A549 (cell line): ENCODE measurements at regions not wholly inside any gene's neighbourhood (a gene's known extent, or its start where the extent isn't known, plus 50 kb on each side); places are given as distances from the start of the nearest gene placed in this dataset.

Source experiments
- ATAC-seq, 2 experiments: fragments of 200-7000 bp in 1 of 2; fragments of >200 bp in 1 of 2; cut with Nextera tagmentation in 1 of 2; cut with Tn5 transposase in 1 of 2; 3 replicates each; pipeline versions ENCODE4 v1.8.0 to v1.9.1; 2018 to 2020; ENCODE audit warnings: mild to moderate bottlenecking in 1 of 2, moderate library complexity in 1 of 2
- CTCF ChIA-PET: fragments of 300-600 bp; sonication (Branson Sonifier 250); formaldehyde crosslinking; extraction: SDS; loops from one replicate; lab custom pipeline; 2021; ENCODE audit warnings: antibody characterized with exemption, inconsistent platforms; lab: Yijun Ruan, JAX
- POLR2A ChIA-PET: fragments of 350-600 bp; formaldehyde crosslinking; extraction: SDS; loops from one replicate; lab custom pipeline; 2021; ENCODE audit warnings: antibody characterized with exemption, inconsistent platforms; lab: Yijun Ruan, JAX
- DNase-seq, 2 experiments: peaks; one replicate each; pipeline versions ENCODE4 v3.0.0 to v3.0.0-alpha.2; 2011 to 2016; ENCODE audit warnings: low read depth in 1 of 2, low spot score in 1 of 2
- FAIRE-seq: peaks from 2 replicates; lab custom pipeline; 2011; peaks lifted over from hg19 to GRCh38; lab: Jason Lieb, UNC
- H3K27ac ChIP-seq, 2 experiments: fragments of >200 bp; sonication (Bioruptor Twin); formaldehyde crosslinking; 3 replicates each; pipeline ENCODE4 v1.5.1; 2016 to 2017
- H3K4me1 ChIP-seq: fragments of >200 bp; sonication (Bioruptor Twin); formaldehyde crosslinking; 3 replicates; pipeline ENCODE4 v1.6.1; 2016
- H3K4me2 ChIP-seq: fragments of >200 bp; sonication (Bioruptor Twin); formaldehyde crosslinking; 3 replicates; pipeline ENCODE4 v1.6.1; 2016
- H3K4me3 ChIP-seq: fragments of >200 bp; sonication (Bioruptor Twin); formaldehyde crosslinking; 3 replicates; pipeline ENCODE4 v1.5.1; 2016
- H3K9me3 ChIP-seq: fragments of >200 bp; sonication (Bioruptor Twin); formaldehyde crosslinking; 3 replicates; pipeline ENCODE4 v1.6.1; 2016
- BHLHE40 ChIP-seq: IDR thresholded peaks from 2 replicates; pipeline ENCODE4 v1.6.1; 2012; ENCODE audit warnings: low read depth, low read length, inconsistent platforms
- CEBPB ChIP-seq, 2 experiments: fragments of >200 bp in 1 of 2; sonication (Bioruptor Twin) in 1 of 2; formaldehyde crosslinking in 1 of 2; IDR thresholded peaks; 2 replicates each; pipeline ENCODE4 v1.6.1; 2012 to 2016
- CHD2 ChIP-seq: fragments of 150-350 bp; IDR thresholded peaks from 2 replicates; pipeline ENCODE4 v1.6.1; 2014; ENCODE audit warnings: low read length; ENCODE audit not compliant: partially characterized antibody
- CHD4 ChIP-seq: fragments of 200-600 bp; sonication (generic); IDR thresholded peaks from 2 replicates; pipeline ENCODE4 v1.6.1; 2016; ENCODE audit warnings: antibody characterized with exemption, mild to moderate bottlenecking, borderline replicate concordance
- EHF ChIP-seq: fragments of 250-450 bp; sonication (Bioruptor Pico); IDR thresholded peaks from 2 replicates; pipeline ENCODE4 v1.5.0; 2020; ENCODE audit warnings: mild to moderate bottlenecking
- EHMT2 ChIP-seq: fragments of 200-600 bp; sonication (generic); IDR thresholded peaks from 2 replicates; pipeline ENCODE4 v1.6.1; 2016; ENCODE audit warnings: antibody characterized with exemption, low read depth, mild to moderate bottlenecking, moderate library complexity
- EP300 ChIP-seq, 2 experiments: fragments of >200 bp; sonication (Bioruptor Twin); formaldehyde crosslinking; IDR thresholded peaks; 2 replicates in 1 of 2; 3 replicates in 1 of 2; pipeline ENCODE4 v1.6.1; 2016 to 2017
- ESRRA ChIP-seq: fragments of 150-350 bp; IDR thresholded peaks from 2 replicates; pipeline ENCODE4 v1.6.1; 2014; ENCODE audit warnings: mild to moderate bottlenecking, low read length, borderline replicate concordance
- FOSB ChIP-seq: fragments of 250-450 bp; sonication (Bioruptor Pico); IDR thresholded peaks from 2 replicates; pipeline ENCODE4 v1.5.0; 2020; ENCODE audit warnings: mild to moderate bottlenecking, moderate library complexity
- FOXS1 ChIP-seq: fragments of 250-450 bp; sonication (Bioruptor Pico); IDR thresholded peaks from 2 replicates; pipeline ENCODE4 v1.5.0; 2020; ENCODE audit warnings: mild to moderate bottlenecking, moderate library complexity
- HDAC2 ChIP-seq: fragments of 200-600 bp; sonication (generic); IDR thresholded peaks from 2 replicates; pipeline ENCODE4 v1.6.1; 2016
- HEYL ChIP-seq: fragments of 250-450 bp; sonication (Bioruptor Pico); IDR thresholded peaks from 2 replicates; pipeline ENCODE4 v1.8.0; 2021; ENCODE audit warnings: mild to moderate bottlenecking, moderate library complexity
- JUN ChIP-seq, 2 experiments: fragments of >200 bp; sonication (Bioruptor Twin); formaldehyde crosslinking; IDR thresholded peaks; 2 replicates in 1 of 2; 3 replicates in 1 of 2; pipeline ENCODE4 v1.6.1; 2016 to 2017
- JUNB ChIP-seq: fragments of >200 bp; sonication (Bioruptor Twin); formaldehyde crosslinking; IDR thresholded peaks from 2 replicates; pipeline ENCODE4 v1.6.1; 2016
- NFE2L2 ChIP-seq: fragments of 150-350 bp; conservative IDR thresholded peaks from 2 replicates; pipeline ENCODE4 v1.6.1; 2014; ENCODE audit warnings: low read length
- POLR2A ChIP-seq: IDR thresholded peaks from 2 replicates; pipeline ENCODE4 v1.6.1; 2012; ENCODE audit warnings: mild to moderate bottlenecking, low read length
- POLR2AphosphoS2 ChIP-seq: conservative IDR thresholded peaks from 2 replicates; pipeline ENCODE4 v1.6.1; 2012; ENCODE audit warnings: low read length, improper control_type of control experiment, inconsistent platforms
- RARB ChIP-seq: fragments of 250-450 bp; sonication (Bioruptor Pico); IDR thresholded peaks from 2 replicates; pipeline ENCODE4 v1.8.0; 2021; ENCODE audit warnings: mild to moderate bottlenecking, moderate library complexity
- RFX5 ChIP-seq: fragments of 450-650 bp; IDR thresholded peaks from 2 replicates; pipeline ENCODE4 v1.7.1; 2014; ENCODE audit warnings: antibody characterized with exemption, mild to moderate bottlenecking, moderate library complexity
- RNF2 ChIP-seq: fragments of 200-600 bp; sonication (generic); IDR thresholded peaks from 2 replicates; pipeline ENCODE4 v1.6.1; 2016; ENCODE audit warnings: low read depth, mild to moderate bottlenecking, antibody characterized with exemption, moderate library complexity, borderline replicate concordance
- SMC3 ChIP-seq: fragments of >200 bp; sonication (Bioruptor Twin); formaldehyde crosslinking; IDR thresholded peaks from 3 replicates; pipeline ENCODE4 v1.6.1; 2018; ENCODE audit warnings: inconsistent platforms
- ZFP36 ChIP-seq: fragments of 450-650 bp; IDR thresholded peaks from 2 replicates; pipeline ENCODE4 v1.6.1; 2014; ENCODE audit warnings: borderline replicate concordance; ENCODE audit not compliant: partially characterized antibody
- WGBS: methylation state at CpG from one replicate; pipeline ENCODE4 v1.1.6; 2017; ENCODE audit errors: missing lambda C conversion rate; 5-methylcytosine and 5-hydroxymethylcytosine counted together
- TF ChIP-seq, protein P1 (sequence below): fragments of 250-450 bp; sonication (Bioruptor Pico); IDR thresholded peaks from 2 replicates; pipeline ENCODE4 v1.5.0; 2020; ENCODE audit warnings: low read depth, mild to moderate bottlenecking, moderate library complexity
- TF ChIP-seq, protein P2 (sequence below): IDR thresholded peaks from 2 replicates; pipeline ENCODE4 v1.6.1; 2012
- TF ChIP-seq, protein P3 (sequence below): fragments of >200 bp; sonication (Bioruptor Twin); formaldehyde crosslinking; IDR thresholded peaks from 3 replicates; pipeline ENCODE4 v1.5.1; 2016

DNA sequence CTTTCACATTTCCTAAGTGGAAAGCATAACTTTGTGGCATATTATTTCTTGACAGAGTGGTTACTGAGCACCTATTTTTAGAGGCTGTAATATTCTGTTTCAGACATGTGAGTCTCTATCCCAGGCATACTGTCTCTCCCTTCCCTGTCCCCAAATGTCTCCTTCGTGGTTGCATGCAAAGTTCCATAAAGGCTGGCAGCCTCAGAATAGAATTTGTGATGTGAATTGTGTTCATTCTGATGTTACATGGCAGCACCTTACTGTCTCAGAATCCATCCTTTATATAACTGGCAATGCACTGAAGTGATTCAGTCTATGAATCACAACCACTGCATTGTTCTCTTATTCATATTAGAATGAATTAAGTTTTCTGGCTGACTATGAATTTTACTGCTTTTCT, 89.0 kb upstream of the SLC7A1 start:
- POLR2A ChIA-PET: no interaction called here
- no peak overlapping the region for H3K4me3 ChIP-seq
- CTCF ChIA-PET: no interaction called here
- TF ChIP-seq EHF (CRISPR knock-in tag): no peak
- no peak for TF ChIP-seq SMC3
- TF ChIP-seq JUN (IDR thresholded peaks at IDR 0.05): no peak
- H3K9me3 ChIP-seq: no peaks in the 10 kb centered on the region
- WGBS: 0% methylated on average over 1 of the region's 1 CpG
- ATAC-seq: no peak
- FAIRE-seq: no peak
- no peak for DNase-seq
- no peak overlapping the region for H3K4me2 ChIP-seq
- H3K27ac ChIP-seq: no peak overlapping the region
- H3K4me1 ChIP-seq: no peaks in the 10 kb centered on the region

DNA sequence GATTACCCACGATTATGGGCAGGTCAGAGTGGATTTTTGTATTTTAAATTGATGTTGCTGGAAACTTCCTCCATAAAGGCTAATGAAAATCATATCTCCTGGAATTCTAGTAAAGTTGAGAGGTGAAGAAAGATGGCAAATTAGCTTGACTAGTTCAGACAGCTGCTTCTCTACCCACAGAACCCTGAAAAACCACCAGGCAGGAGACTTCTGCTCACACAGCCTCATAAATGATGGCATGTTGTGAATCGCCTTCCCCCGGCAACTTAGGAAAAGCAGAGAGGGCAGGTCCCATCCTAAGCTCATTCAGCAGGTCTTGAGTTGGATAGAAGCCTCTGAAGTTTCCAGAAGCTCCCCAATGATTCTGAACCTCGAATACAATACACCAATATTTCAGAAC, 87.6 kb upstream of the SLC7A1 start:
- no peak for FAIRE-seq
- Histone ChIP-seq H3K4me3 (no peak overlapping the region), H3K4me1 (no peaks in the 10 kb centered on the region), H3K27ac (no peak overlapping the region)
- TF ChIP-seq, protein P1, sequence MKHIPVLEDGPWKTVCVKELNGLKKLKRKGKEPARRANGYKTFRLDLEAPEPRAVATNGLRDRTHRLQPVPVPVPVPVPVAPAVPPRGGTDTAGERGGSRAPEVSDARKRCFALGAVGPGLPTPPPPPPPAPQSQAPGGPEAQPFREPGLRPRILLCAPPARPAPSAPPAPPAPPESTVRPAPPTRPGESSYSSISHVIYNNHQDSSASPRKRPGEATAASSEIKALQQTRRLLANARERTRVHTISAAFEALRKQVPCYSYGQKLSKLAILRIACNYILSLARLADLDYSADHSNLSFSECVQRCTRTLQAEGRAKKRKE (CRISPR knock-in tag): no peak
- TF ChIP-seq EHMT2: no peak
- TF ChIP-seq EHF (CRISPR knock-in tag): no peak
- TF ChIP-seq CHD2: no peak
- TF ChIP-seq BHLHE40: no peak
- TF ChIP-seq RNF2: no peak
- TF ChIP-seq SMC3: no peak
- no peak for TF ChIP-seq JUNB
- TF ChIP-seq, protein P2, sequence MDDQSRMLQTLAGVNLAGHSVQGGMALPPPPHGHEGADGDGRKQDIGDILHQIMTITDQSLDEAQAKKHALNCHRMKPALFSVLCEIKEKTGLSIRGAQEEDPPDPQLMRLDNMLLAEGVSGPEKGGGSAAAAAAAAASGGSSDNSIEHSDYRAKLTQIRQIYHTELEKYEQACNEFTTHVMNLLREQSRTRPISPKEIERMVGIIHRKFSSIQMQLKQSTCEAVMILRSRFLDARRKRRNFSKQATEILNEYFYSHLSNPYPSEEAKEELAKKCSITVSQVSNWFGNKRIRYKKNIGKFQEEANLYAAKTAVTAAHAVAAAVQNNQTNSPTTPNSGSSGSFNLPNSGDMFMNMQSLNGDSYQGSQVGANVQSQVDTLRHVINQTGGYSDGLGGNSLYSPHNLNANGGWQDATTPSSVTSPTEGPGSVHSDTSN: no peak
- no peak for TF ChIP-seq NFE2L2
- no peak for TF ChIP-seq CHD4
- no peak for TF ChIP-seq RARB (CRISPR knock-in tag)
- TF ChIP-seq, all 56 proteins: peak for 0
- ChIA-PET POLR2A (no interaction called here), CTCF (no interaction called here)
- DNase-seq: no peak
- WGBS: 25% methylated on average over 4 of the region's 4 CpGs
- H3K4me2 ChIP-seq: no peak overlapping the region
- H3K9me3 ChIP-seq: no peaks in the 10 kb centered on the region
- no peak for ATAC-seq

DNA sequence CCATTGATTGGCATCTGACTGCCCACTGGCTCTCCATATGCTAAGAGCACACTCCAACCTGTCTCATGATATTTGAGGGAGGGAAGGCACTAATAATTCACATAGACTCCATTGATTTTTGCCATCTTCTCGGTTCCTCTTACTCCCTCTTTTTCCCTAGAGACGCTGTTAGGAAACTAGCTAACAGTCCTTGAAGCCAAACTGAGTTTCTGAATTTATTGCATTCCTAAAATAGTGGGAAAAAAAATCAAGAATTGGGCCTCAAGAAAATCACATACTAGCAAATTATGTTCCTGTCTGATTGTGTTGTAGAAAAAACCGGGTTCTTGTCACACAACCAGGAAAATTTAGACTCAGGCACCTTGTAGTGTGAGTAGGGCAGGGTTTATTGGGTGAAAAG, 86.4 kb upstream of the SLC7A1 start:
- Histone ChIP-seq H3K27ac (no peak overlapping the region), H3K4me1 (no peaks in the 10 kb centered on the region), H3K9me3 (no peaks in the 10 kb centered on the region), H3K4me3 (no peak overlapping the region), H3K4me2 (no peak overlapping the region)
- TF ChIP-seq FOXS1 (CRISPR knock-in tag) (no peak), POLR2AphosphoS2 (no peak), ZFP36 (no peak), EHMT2 (no peak), RFX5 (no peak), HDAC2 (no peak), POLR2A (no peak), ESRRA (no peak), HEYL (CRISPR knock-in tag) (no peak), EP300 (IDR thresholded peaks at IDR 0.05) (no peak), FOSB (CRISPR knock-in tag) (no peak), JUN (IDR thresholded peaks at IDR 0.05) (no peak), CEBPB (IDR thresholded peaks at IDR 0.05) (no peak)
- TF ChIP-seq, protein P3, sequence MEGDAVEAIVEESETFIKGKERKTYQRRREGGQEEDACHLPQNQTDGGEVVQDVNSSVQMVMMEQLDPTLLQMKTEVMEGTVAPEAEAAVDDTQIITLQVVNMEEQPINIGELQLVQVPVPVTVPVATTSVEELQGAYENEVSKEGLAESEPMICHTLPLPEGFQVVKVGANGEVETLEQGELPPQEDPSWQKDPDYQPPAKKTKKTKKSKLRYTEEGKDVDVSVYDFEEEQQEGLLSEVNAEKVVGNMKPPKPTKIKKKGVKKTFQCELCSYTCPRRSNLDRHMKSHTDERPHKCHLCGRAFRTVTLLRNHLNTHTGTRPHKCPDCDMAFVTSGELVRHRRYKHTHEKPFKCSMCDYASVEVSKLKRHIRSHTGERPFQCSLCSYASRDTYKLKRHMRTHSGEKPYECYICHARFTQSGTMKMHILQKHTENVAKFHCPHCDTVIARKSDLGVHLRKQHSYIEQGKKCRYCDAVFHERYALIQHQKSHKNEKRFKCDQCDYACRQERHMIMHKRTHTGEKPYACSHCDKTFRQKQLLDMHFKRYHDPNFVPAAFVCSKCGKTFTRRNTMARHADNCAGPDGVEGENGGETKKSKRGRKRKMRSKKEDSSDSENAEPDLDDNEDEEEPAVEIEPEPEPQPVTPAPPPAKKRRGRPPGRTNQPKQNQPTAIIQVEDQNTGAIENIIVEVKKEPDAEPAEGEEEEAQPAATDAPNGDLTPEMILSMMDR: no peak
- TF ChIP-seq, protein P2: no peak
- DNase-seq (no peak), FAIRE-seq (no peak), ATAC-seq (no peak)
- WGBS: 29% methylated on average over 3 of the region's 3 CpGs
- POLR2A ChIA-PET: no interaction called here
- CTCF ChIA-PET: no interaction called here
